HCT116 (cell line): ENCODE measurements at regions not wholly inside any gene's neighbourhood (a gene's known extent, or its start where the extent isn't known, plus 50 kb on each side); places are given as distances from the start of the nearest gene placed in this dataset.

ENCODE experiments used
- CEBPB ChIP-seq: IDR thresholded peaks from 2 replicates; pipeline ENCODE4 v1.6.1; 2012; ENCODE audit warnings: low read depth
- CTCF ChIP-seq, 3 experiments: fragments of 200-600 bp in 1 of 3; sonication (generic) in 1 of 3; IDR thresholded peaks in 2 of 3; conservative IDR thresholded peaks in 1 of 3; 2 replicates each; pipeline ENCODE4 v1.5.1; 2012 to 2017; ENCODE audit warnings: low read depth in 2 of 3, low read length in 2 of 3, antibody characterized with exemption in 1 of 3, borderline replicate concordance in 1 of 3, control low read depth in 1 of 3, mild to moderate bottlenecking in 1 of 3, mixed read lengths in 1 of 3, mixed run types in 1 of 3, moderate library complexity in 1 of 3; ENCODE audit not compliant: insufficient read depth in 1 of 3
- EGR1 ChIP-seq: IDR thresholded peaks from 2 replicates; pipeline ENCODE4 v1.6.1; 2012; ENCODE audit warnings: low read depth
- EZH2 ChIP-seq: fragments of 200-600 bp; sonication (generic); IDR thresholded peaks from 2 replicates; pipeline ENCODE4 v1.6.1; 2017; ENCODE audit warnings: antibody characterized with exemption, mixed run types
- MAX ChIP-seq: IDR thresholded peaks from 2 replicates; pipeline ENCODE4 v1.6.1; 2012
- POLR2A ChIP-seq: IDR thresholded peaks from 2 replicates; pipeline ENCODE4 v1.7.0; 2011; ENCODE audit warnings: borderline replicate concordance; ENCODE audit not compliant: insufficient read depth, insufficient read length; ENCODE audit errors: extremely low read depth
- RAD21 ChIP-seq: IDR thresholded peaks from 2 replicates; pipeline ENCODE4 v1.6.1; 2012; ENCODE audit warnings: low read depth, mild to moderate bottlenecking
- REST ChIP-seq: IDR thresholded peaks from 2 replicates; pipeline ENCODE4 v1.6.1; 2012; ENCODE audit warnings: low read depth
- SIN3A ChIP-seq: IDR thresholded peaks from 2 replicates; pipeline ENCODE4 v1.6.1; 2012; ENCODE audit warnings: low read depth
- TCF7L2 ChIP-seq: IDR thresholded peaks from 2 replicates; pipeline ENCODE4 v1.7.0; 2011; ENCODE audit warnings: borderline replicate concordance, inconsistent platforms; ENCODE audit not compliant: insufficient read depth, insufficient read length; ENCODE audit errors: extremely low read depth
- YY1 ChIP-seq: IDR thresholded peaks from 2 replicates; pipeline ENCODE4 v1.6.1; 2011; ENCODE audit warnings: low read length, low read depth, moderate library complexity, mild to moderate bottlenecking; ENCODE audit not compliant: insufficient replicate concordance; ENCODE audit errors: extremely low read depth
- ZFX ChIP-seq: fragments of 450-650 bp; IDR thresholded peaks from 2 replicates; pipeline ENCODE4 v1.6.1; 2017
- ZNF274 ChIP-seq: fragments of 200-500 bp; sonication (Bioruptor generic); IDR thresholded peaks from 2 replicates; pipeline ENCODE4 v1.6.1; 2014; ENCODE audit warnings: mild to moderate bottlenecking, low read depth, low read length, inconsistent platforms

DNA sequence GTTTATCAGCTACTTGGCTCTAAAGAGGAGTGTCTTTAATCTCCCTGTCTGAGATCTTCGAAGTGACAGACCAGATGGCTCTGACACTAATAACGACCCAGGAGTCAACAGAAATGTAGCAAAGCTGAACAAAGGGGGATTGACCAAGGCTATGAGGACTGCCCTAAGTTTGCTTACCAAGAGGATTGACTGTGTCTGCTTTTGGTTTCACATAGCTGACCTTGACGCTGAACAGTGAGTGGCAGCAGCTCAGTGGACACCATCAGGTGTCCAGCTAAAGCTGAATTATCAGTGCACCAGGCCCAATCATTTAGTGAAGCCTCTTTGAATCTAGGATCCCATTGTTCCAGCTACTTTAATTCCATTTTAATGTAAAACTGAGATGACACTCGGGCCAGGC lies 262.6 kb downstream of the COX7C start:
- TF ChIP-seq CTCF (IDR thresholded peaks at IDR 0.05 in 2 of 3, conservative IDR thresholded peaks at IDR 0.05 in 1 of 3; ENCODE audit: borderline replicate concordance in 1 of 3, insufficient read depth in 1 of 3, low read depth in 2 of 3, low read length in 2 of 3) (no peak), ZNF274 (no peak), RAD21 (no peak), MAX (no peak), REST (no peak), POLR2A (no peak), YY1 (no peak), EZH2 (no peak), CEBPB (no peak), TCF7L2 (no peak), ZFX (no peak), SIN3A (no peak), EGR1 (no peak)
